Ishikawa (cell line): ENCODE measurements at regions not wholly inside any gene's neighbourhood (a gene's known extent, or its start where the extent isn't known, plus 50 kb on each side); places are given as distances from the start of the nearest gene placed in this dataset.
A peak's percentile ranks its signal among the peaks of the same experiment; 100 is the strongest.

Experiments used
- CEBPB ChIP-seq: IDR thresholded peaks from 2 replicates; pipeline ENCODE4 v1.6.1; 2012
- CREB1 ChIP-seq: IDR thresholded peaks from 2 replicates; pipeline ENCODE4 v1.6.1; 2012; ENCODE audit warnings: low read depth
- EGR1 ChIP-seq: IDR thresholded peaks from 2 replicates; pipeline ENCODE4 v1.6.1; 2012
- EP300 ChIP-seq: IDR thresholded peaks from 2 replicates; pipeline ENCODE4 v1.6.1; 2012; ENCODE audit warnings: borderline replicate concordance
- FOXM1 ChIP-seq: IDR thresholded peaks from 2 replicates; pipeline ENCODE4 v1.6.1; 2012; ENCODE audit warnings: low read depth, borderline replicate concordance
- NFIC ChIP-seq: IDR thresholded peaks from 2 replicates; pipeline ENCODE4 v1.6.1; 2012
- RAD21 ChIP-seq: IDR thresholded peaks from 2 replicates; pipeline ENCODE4 v1.6.1; 2012; ENCODE audit warnings: low read depth
- REST ChIP-seq: IDR thresholded peaks from 2 replicates; pipeline ENCODE4 v1.6.1; 2012; ENCODE audit warnings: low read depth, mild to moderate bottlenecking
- TAF1 ChIP-seq: IDR thresholded peaks from 2 replicates; pipeline ENCODE4 v1.6.1; 2012; ENCODE audit warnings: low read depth, mild to moderate bottlenecking
- TCF12 ChIP-seq: IDR thresholded peaks from 2 replicates; pipeline ENCODE4 v1.6.1; 2012; ENCODE audit warnings: low read depth
- TEAD4 ChIP-seq: IDR thresholded peaks from 2 replicates; pipeline ENCODE4 v1.6.1; 2012
- USF1 ChIP-seq: IDR thresholded peaks from 2 replicates; pipeline ENCODE4 v1.6.1; 2012
- YY1 ChIP-seq: IDR thresholded peaks from 2 replicates; pipeline ENCODE4 v1.6.1; 2012; ENCODE audit warnings: low read depth
- ZBTB7A ChIP-seq: IDR thresholded peaks from 2 replicates; pipeline ENCODE4 v1.6.1; 2012; ENCODE audit warnings: low read depth
- TF ChIP-seq, protein P1 (sequence below): IDR thresholded peaks from 2 replicates; pipeline ENCODE4 v1.6.1; 2012

GRCh38 chr9:4420351-4420750, 69.9 kb upstream of the SLC1A1 start:
- TF ChIP-seq USF1 = no peak

- peak; percentile 48; the same call in 1 of the 2 replicates for TF ChIP-seq TEAD4
- TF ChIP-seq CEBPB = 0 out of 2 replicates have a peak, but pooled peaks have one; percentile 38
- peak; percentile 18; the same call in 1 of the 2 replicates for TF ChIP-seq NFIC
- no peak for TF ChIP-seq ZBTB7A
- TF ChIP-seq USF1 = no peak
Measured at GRCh38 chr9:4417578-4418325, 72.5 kb upstream of the SLC1A1 start.

DNA sequence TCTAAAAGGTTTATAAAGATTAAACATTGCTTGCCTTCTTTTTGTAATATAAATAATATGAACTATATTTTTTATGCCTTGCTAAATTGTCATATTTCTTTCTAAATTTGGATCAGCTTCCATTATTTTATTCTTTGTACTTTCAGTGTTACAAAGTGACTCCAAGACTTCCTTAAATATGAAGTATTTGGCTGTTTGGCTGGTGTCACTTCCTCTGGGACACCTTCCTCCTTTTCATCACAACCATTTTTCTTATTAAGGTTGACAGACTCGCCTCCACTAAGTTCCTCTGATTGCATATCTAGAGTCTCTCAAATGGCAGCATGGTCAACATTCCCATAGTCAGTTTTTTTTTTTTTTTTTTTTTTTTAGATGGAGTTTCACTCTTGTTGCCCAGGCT, 73.8 kb upstream of the SLC1A1 start:
- no peak for TF ChIP-seq TEAD4
- no peak for TF ChIP-seq NFIC
- no peak for TF ChIP-seq FOXM1
- TF ChIP-seq, protein P1, sequence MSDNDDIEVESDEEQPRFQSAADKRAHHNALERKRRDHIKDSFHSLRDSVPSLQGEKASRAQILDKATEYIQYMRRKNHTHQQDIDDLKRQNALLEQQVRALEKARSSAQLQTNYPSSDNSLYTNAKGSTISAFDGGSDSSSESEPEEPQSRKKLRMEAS = no peak
- no peak for TF ChIP-seq YY1
- no peak for TF ChIP-seq TAF1
- no peak for TF ChIP-seq TCF12

DNA sequence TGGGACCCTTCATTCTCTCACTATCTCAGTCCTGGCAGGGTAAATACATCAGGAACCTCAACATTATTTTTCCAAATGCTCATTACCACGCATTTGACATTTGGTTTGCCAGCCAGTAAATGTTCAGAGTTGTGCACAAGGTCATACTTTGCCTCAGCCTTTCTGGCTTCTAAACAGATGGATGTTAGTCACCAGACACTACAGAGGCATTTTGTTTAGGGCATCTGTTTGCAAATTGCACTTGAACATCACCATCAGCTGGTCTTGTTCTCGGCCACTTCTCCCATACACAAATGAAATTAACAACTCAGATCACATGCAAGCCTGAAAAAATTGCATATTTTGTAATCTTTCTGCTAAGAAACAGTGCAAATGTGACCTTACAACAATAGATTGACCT, 75.0 kb upstream of the SLC1A1 start:
- TF ChIP-seq NFIC (no peak), USF1 (no peak), CREB1 (no peak), YY1 (no peak)
- TF ChIP-seq, protein P1 = no peak

- TF ChIP-seq EP300 (no peak), EGR1 (no peak), YY1 (no peak), CREB1 (no peak), TAF1 (no peak), FOXM1 (no peak), NFIC (no peak), RAD21 (no peak), USF1 (no peak), TEAD4 (no peak), REST (no peak), ZBTB7A (no peak), CEBPB (no peak), TCF12 (no peak)
- TF ChIP-seq, protein P1 = no peak
Measured at GRCh38 chr9:4413856-4414255, 76.4 kb upstream of the SLC1A1 start.

GRCh38 chr9:4404156-4404555, 86.1 kb upstream of the SLC1A1 start:
- TF ChIP-seq REST (no peak), CREB1 (no peak), EP300 (no peak), NFIC (no peak), ZBTB7A (no peak), EGR1 (no peak), TEAD4 (no peak), RAD21 (no peak), TCF12 (no peak), CEBPB (no peak), TAF1 (no peak), YY1 (no peak), FOXM1 (no peak), USF1 (no peak)
- TF ChIP-seq, protein P1 = no peak
